SK-N-SH (cell line): ENCODE measurements at regions not wholly inside any gene's neighbourhood (a gene's known extent, or its start where the extent isn't known, plus 50 kb on each side); places are given as distances from the start of the nearest gene placed in this dataset.

ENCODE experiments used
- CTCF ChIA-PET: fragments of 300-600, 350-600 bp; formaldehyde crosslinking; extraction: SDS; loops from one replicate; lab custom pipeline; 2021; lab: Yijun Ruan, JAX
- POLR2A ChIA-PET: fragments of 350-600 bp; sonication (Branson Sonifier 250); formaldehyde crosslinking; extraction: SDS; loops from one replicate; lab custom pipeline; 2020; ENCODE audit warnings: antibody characterized with exemption, inconsistent platforms; lab: Yijun Ruan, JAX
- DNase-seq: peaks from one replicate; pipeline ENCODE4 v3.0.0; 2012
- H2AFZ ChIP-seq: fragments of 200-600 bp; sonication (generic); 2 replicates; pipeline ENCODE4 v1.8.1; 2016; ENCODE audit warnings: antibody characterized with exemption, mild to moderate bottlenecking, low read depth
- H3F3A ChIP-seq: fragments of 200-600 bp; sonication (generic); replicated peaks from 2 replicates; pipeline ENCODE3; 2016; ENCODE audit warnings: antibody characterized with exemption, mild to moderate bottlenecking; ENCODE audit not compliant: insufficient read depth
- H3K27ac ChIP-seq, 2 experiments: fragments of 200-500 bp in 1 of 2; fragments of 200-600 bp in 1 of 2; sonication (Bioruptor generic) in 1 of 2; sonication (generic), shearing (Covaris generic) in 1 of 2; 2 replicates each; pipeline versions ENCODE4 v1.5.1 to v1.6.1; 2014 to 2016; ENCODE audit warnings: low read depth in 2 of 2, inconsistent platforms in 1 of 2, low read length in 1 of 2, mild to moderate bottlenecking in 1 of 2, mixed read lengths in 1 of 2
- H3K27me3 ChIP-seq: fragments of 200-600 bp; sonication (generic), shearing (Covaris generic); 2 replicates; pipeline ENCODE4 v1.6.1; 2016; ENCODE audit warnings: mixed run types; ENCODE audit not compliant: insufficient read depth
- H3K36me3 ChIP-seq, 2 experiments: fragments of 200-500 bp in 1 of 2; fragments of 200-600 bp in 1 of 2; sonication (Bioruptor generic) in 1 of 2; sonication (generic) in 1 of 2; replicated peaks in 1 of 2; 2 replicates each; pipeline versions ENCODE3 to v1.5.1; 2014 to 2016; ENCODE audit warnings: low read length in 1 of 2, mild to moderate bottlenecking in 1 of 2; ENCODE audit not compliant: insufficient read depth in 2 of 2, control insufficient read depth in 1 of 2
- H3K4me1 ChIP-seq, 2 experiments: fragments of 200-500 bp in 1 of 2; fragments of 200-600 bp in 1 of 2; sonication (Bioruptor generic) in 1 of 2; sonication (generic), shearing (Covaris generic) in 1 of 2; 2 replicates each; pipeline versions ENCODE4 v1.5.1 to v1.6.1; 2014 to 2016; ENCODE audit warnings: low read depth in 1 of 2, low read length in 1 of 2, mixed run types in 1 of 2; ENCODE audit not compliant: insufficient read depth in 2 of 2, control insufficient read depth in 1 of 2
- H3K4me2 ChIP-seq: fragments of 200-600 bp; sonication (generic), shearing (Covaris generic); 2 replicates; pipeline ENCODE4 v1.6.1; 2017; ENCODE audit warnings: mixed run types
- H3K4me3 ChIP-seq, 2 experiments: fragments of 200-500 bp in 1 of 2; fragments of 200-600 bp in 1 of 2; sonication (Bioruptor generic) in 1 of 2; sonication (generic), shearing (Covaris generic) in 1 of 2; 2 replicates each; pipeline versions ENCODE4 v1.5.1 to v1.8.1; 2014 to 2016; ENCODE audit warnings: low read depth in 2 of 2, inconsistent platforms in 1 of 2, low read length in 1 of 2, mild to moderate bottlenecking in 1 of 2, mixed read lengths in 1 of 2, moderate library complexity in 1 of 2
- H3K79me2 ChIP-seq: fragments of 200-600 bp; sonication (generic); 2 replicates; pipeline ENCODE4 v1.8.1; 2017; ENCODE audit warnings: mild to moderate bottlenecking; ENCODE audit not compliant: insufficient read depth
- H3K9ac ChIP-seq: fragments of 200-600 bp; sonication (generic); 2 replicates; pipeline ENCODE4 v1.6.1; 2017; ENCODE audit warnings: mixed run types
- H3K9me2 ChIP-seq: fragments of 200-600 bp; sonication (generic); 2 replicates; pipeline ENCODE4 v1.6.1; 2017; ENCODE audit warnings: mixed run types
- H3K9me3 ChIP-seq: fragments of 200-600 bp; sonication (generic); 2 replicates; pipeline ENCODE4 v1.6.1; 2017; ENCODE audit warnings: mixed run types, mild to moderate bottlenecking, moderate library complexity
- H4K20me1 ChIP-seq: fragments of 200-600 bp; sonication (generic); 2 replicates; pipeline ENCODE4 v1.6.1; 2017; ENCODE audit warnings: mild to moderate bottlenecking, mixed run types; ENCODE audit not compliant: insufficient read depth
- CHD2 ChIP-seq: fragments of 150-350 bp; IDR thresholded peaks from 2 replicates; pipeline ENCODE4 v1.6.1; 2018; ENCODE audit warnings: low read length; ENCODE audit not compliant: partially characterized antibody
- FOXJ3 ChIP-seq: sonication (generic); formaldehyde crosslinking; IDR thresholded peaks from 2 replicates; pipeline ENCODE4 v1.5.1; 2020; ENCODE audit warnings: mild to moderate bottlenecking, missing genetic modification reagents
- JUND ChIP-seq: IDR thresholded peaks from 2 replicates; pipeline ENCODE4 v1.4.0; 2012
- MEF2A ChIP-seq: IDR thresholded peaks from 2 replicates; pipeline ENCODE4 v1.4.0; 2012; ENCODE audit warnings: low read depth, borderline replicate concordance
- MXI1 ChIP-seq: IDR thresholded peaks from 2 replicates; pipeline ENCODE4 v1.6.1; 2012; ENCODE audit warnings: mild to moderate bottlenecking, low read depth, low read length, improper control_type of control experiment
- NFIC ChIP-seq: IDR thresholded peaks from 2 replicates; pipeline ENCODE4 v1.4.0; 2012; ENCODE audit warnings: borderline replicate concordance
- NRF1 ChIP-seq: IDR thresholded peaks from 2 replicates; pipeline ENCODE4 v1.6.1; 2012; ENCODE audit warnings: low read depth, mild to moderate bottlenecking, low read length
- POLR2AphosphoS5 ChIP-seq: IDR thresholded peaks from 2 replicates; pipeline ENCODE4 v1.6.1; 2012; ENCODE audit warnings: low read depth, low read length
- RAD21 ChIP-seq: IDR thresholded peaks from 2 replicates; pipeline ENCODE4 v1.6.1; 2012; ENCODE audit warnings: mild to moderate bottlenecking, low read length
- RFX5 ChIP-seq: IDR thresholded peaks from 2 replicates; pipeline ENCODE4 v1.6.1; 2012; ENCODE audit warnings: mild to moderate bottlenecking, improper control_type of control experiment, low read length
- RXRA ChIP-seq: IDR thresholded peaks from 2 replicates; pipeline ENCODE4 v1.4.0; 2012; ENCODE audit warnings: low read depth, mild to moderate bottlenecking, borderline replicate concordance
- SIN3A ChIP-seq: IDR thresholded peaks from 2 replicates; pipeline ENCODE4 v1.6.1; 2012; ENCODE audit warnings: low read depth, mild to moderate bottlenecking, low read length, moderate library complexity, borderline replicate concordance
- SMC3 ChIP-seq: IDR thresholded peaks from 2 replicates; pipeline ENCODE4 v1.6.1; 2012; ENCODE audit warnings: low read depth, low read length, improper control_type of control experiment
- TAF1 ChIP-seq: IDR thresholded peaks from 2 replicates; pipeline ENCODE4 v1.6.1; 2012; ENCODE audit warnings: low read depth, mild to moderate bottlenecking, low read length, moderate library complexity, borderline replicate concordance
- YY1 ChIP-seq: IDR thresholded peaks from 2 replicates; pipeline ENCODE4 v1.4.0; 2012; ENCODE audit warnings: low read depth, mild to moderate bottlenecking
- WGBS: methylation state at CpG from one replicate; pipeline ENCODE4 v1.1.6; 2017; ENCODE audit warnings: low lambda C conversion rate; 5-methylcytosine and 5-hydroxymethylcytosine counted together
- TF ChIP-seq, protein P1 (sequence below): fragments of 150-350 bp; IDR thresholded peaks from 2 replicates; pipeline ENCODE4 v1.6.1; 2016; ENCODE audit warnings: mild to moderate bottlenecking, low read depth, low read length
- TF ChIP-seq, protein P2 (sequence below): IDR thresholded peaks from 2 replicates; pipeline ENCODE4; 2012
- TF ChIP-seq, protein P3 (sequence below): IDR thresholded peaks from 2 replicates; pipeline ENCODE4 v1.4.0; 2012; ENCODE audit warnings: low read depth, borderline replicate concordance
- TF ChIP-seq, protein P4 (sequence below): IDR thresholded peaks from 2 replicates; pipeline ENCODE4 v1.4.0; 2012; ENCODE audit warnings: low read depth, borderline replicate concordance
- TF ChIP-seq, protein P5 (sequence below): IDR thresholded peaks from 2 replicates; pipeline ENCODE4 v1.4.0; 2012; ENCODE audit warnings: low read depth

DNA sequence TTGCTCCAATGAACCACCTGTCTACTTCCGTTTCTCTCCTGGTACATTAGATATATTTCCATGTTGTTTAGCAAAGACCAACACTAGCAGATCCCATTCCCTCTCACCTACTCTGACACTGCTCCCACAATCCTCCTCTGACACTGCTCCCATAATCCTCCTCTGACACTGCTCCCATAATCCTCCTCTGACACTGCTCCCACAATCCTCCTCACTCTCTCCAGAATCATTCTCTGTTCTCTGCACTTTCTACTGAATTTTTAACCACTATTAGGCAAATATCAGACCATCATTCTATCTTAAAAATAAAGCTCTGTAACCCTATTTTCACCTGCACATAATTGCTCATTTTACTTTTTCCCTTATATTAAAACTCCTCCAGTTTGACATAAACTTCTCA lies 578.5 kb upstream of the PCDH20 start (continued):
- TF ChIP-seq MXI1 (no peak), JUND (no peak), FOXJ3 (CRISPR knock-in tag) (no peak)
- TF ChIP-seq, all 33 proteins: peak for 0

DNA sequence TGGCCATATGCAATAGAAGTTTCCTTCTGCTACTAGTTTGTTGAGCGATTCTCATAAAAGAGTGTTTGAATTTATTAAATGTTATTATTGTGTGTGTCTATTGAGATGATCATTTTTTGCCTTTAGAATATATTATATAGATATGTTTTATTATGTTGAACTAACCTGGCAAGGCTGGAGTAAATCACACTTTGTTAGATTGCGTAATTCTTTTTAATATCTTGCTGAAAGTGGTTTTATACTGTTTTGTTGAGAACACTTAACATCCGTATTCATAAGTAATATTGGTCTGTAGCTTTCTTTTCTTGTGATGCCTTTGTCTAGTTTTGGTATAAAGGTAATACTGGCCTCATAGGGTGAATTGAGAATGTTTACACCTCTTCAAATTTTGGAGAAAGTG lies 574.3 kb upstream of the PCDH20 start:
- Histone ChIP-seq H4K20me1 (no peaks in the 10 kb centered on the region), H3K9me3 (no peaks in the 10 kb centered on the region), H3K4me3 (no peak overlapping the region), H3K27ac (no peak overlapping the region), H3K4me2 (no peak overlapping the region)
- TF ChIP-seq MEF2A (no peak), RFX5 (no peak), RXRA (no peak), YY1 (no peak), NFIC (no peak), NRF1 (no peak), SIN3A (no peak), RAD21 (no peak), TAF1 (no peak), CHD2 (no peak), SMC3 (no peak), POLR2AphosphoS5 (no peak)
- TF ChIP-seq, protein P1, sequence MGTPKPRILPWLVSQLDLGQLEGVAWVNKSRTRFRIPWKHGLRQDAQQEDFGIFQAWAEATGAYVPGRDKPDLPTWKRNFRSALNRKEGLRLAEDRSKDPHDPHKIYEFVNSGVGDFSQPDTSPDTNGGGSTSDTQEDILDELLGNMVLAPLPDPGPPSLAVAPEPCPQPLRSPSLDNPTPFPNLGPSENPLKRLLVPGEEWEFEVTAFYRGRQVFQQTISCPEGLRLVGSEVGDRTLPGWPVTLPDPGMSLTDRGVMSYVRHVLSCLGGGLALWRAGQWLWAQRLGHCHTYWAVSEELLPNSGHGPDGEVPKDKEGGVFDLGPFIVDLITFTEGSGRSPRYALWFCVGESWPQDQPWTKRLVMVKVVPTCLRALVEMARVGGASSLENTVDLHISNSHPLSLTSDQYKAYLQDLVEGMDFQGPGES = no peak
- TF ChIP-seq, protein P2, sequence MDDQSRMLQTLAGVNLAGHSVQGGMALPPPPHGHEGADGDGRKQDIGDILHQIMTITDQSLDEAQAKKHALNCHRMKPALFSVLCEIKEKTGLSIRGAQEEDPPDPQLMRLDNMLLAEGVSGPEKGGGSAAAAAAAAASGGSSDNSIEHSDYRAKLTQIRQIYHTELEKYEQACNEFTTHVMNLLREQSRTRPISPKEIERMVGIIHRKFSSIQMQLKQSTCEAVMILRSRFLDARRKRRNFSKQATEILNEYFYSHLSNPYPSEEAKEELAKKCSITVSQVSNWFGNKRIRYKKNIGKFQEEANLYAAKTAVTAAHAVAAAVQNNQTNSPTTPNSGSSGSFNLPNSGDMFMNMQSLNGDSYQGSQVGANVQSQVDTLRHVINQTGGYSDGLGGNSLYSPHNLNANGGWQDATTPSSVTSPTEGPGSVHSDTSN = no peak
- TF ChIP-seq, protein P3, sequence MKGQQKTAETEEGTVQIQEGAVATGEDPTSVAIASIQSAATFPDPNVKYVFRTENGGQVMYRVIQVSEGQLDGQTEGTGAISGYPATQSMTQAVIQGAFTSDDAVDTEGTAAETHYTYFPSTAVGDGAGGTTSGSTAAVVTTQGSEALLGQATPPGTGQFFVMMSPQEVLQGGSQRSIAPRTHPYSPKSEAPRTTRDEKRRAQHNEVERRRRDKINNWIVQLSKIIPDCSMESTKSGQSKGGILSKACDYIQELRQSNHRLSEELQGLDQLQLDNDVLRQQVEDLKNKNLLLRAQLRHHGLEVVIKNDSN = no peak
- TF ChIP-seq, protein P4, sequence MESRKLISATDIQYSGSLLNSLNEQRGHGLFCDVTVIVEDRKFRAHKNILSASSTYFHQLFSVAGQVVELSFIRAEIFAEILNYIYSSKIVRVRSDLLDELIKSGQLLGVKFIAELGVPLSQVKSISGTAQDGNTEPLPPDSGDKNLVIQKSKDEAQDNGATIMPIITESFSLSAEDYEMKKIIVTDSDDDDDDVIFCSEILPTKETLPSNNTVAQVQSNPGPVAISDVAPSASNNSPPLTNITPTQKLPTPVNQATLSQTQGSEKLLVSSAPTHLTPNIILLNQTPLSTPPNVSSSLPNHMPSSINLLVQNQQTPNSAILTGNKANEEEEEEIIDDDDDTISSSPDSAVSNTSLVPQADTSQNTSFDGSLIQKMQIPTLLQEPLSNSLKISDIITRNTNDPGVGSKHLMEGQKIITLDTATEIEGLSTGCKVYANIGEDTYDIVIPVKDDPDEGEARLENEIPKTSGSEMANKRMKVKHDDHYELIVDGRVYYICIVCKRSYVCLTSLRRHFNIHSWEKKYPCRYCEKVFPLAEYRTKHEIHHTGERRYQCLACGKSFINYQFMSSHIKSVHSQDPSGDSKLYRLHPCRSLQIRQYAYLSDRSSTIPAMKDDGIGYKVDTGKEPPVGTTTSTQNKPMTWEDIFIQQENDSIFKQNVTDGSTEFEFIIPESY = no peak
- TF ChIP-seq, protein P5, sequence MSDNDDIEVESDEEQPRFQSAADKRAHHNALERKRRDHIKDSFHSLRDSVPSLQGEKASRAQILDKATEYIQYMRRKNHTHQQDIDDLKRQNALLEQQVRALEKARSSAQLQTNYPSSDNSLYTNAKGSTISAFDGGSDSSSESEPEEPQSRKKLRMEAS = no peak
- TF ChIP-seq, all 33 proteins: peak for 0
- Histone ChIP-seq H3K36me3 (no peaks in the 10 kb centered on the region), H3K4me1 (no peaks in the 10 kb centered on the region; a peak in 1 of 4 replicates), H3K27me3 (no peaks in the 10 kb centered on the region), H3K9ac (no peak overlapping the region), H3K9me2 (no peaks in the 10 kb centered on the region), H3F3A (no peaks in the 10 kb centered on the region), H2AFZ (no peak overlapping the region), H3K79me2 (no peaks in the 10 kb centered on the region)
- 58% methylated on average over 3 of the region's 3 CpGs for WGBS
- ChIA-PET POLR2A (no interaction called here), CTCF (no interaction called here)
- DNase-seq = no peak
